Esophagus squamous epithelium (tissue), 5 donors: ENCODE measurements at regions not wholly inside any gene's neighbourhood (a gene's known extent, or its start where the extent isn't known, plus 50 kb on each side); places are given as distances from the start of the nearest gene placed in this dataset.

Source experiments
- DNase-seq: peaks from one replicate; lab custom pipeline; 2025; lab: John Stamatoyannopoulos, UW
- H3K27ac ChIP-seq, 4 donors: fragments of 200-600 bp; sonication (generic); one replicate each; pipeline ENCODE4 v1.5.1; 2016 to 2019; ENCODE audit warnings: mild to moderate bottlenecking in 1 of 4
- H3K27me3 ChIP-seq, 4 donors: fragments of 200-600 bp; sonication (generic); 1 replicate in 3 of 4; 2 replicates in 1 of 4; pipeline versions ENCODE4 v1.5.1 to v1.6.0; 2017 to 2021; ENCODE audit warnings: antibody characterized with exemption in 1 of 4
- H3K36me3 ChIP-seq, 3 donors: fragments of 200-600 bp; sonication (generic); one replicate each; pipeline ENCODE4 v1.5.1; 2016 to 2019
- H3K4me1 ChIP-seq, 3 donors: fragments of 200-600 bp; sonication (generic); one replicate each; pipeline ENCODE4 v1.5.1; 2017 to 2019
- H3K4me3 ChIP-seq, 4 donors: fragments of 200-600 bp; sonication (generic); 1 replicate in 3 of 4; 2 replicates in 1 of 4; pipeline ENCODE4 v1.5.1; 2016 to 2019; ENCODE audit warnings: mild to moderate bottlenecking in 2 of 4, moderate library complexity in 1 of 4
- H3K9me3 ChIP-seq, 3 donors: fragments of 200-600 bp; sonication (generic); one replicate each; pipeline ENCODE4 v1.5.1; 2016 to 2019
- CTCF ChIP-seq, 6 experiments: fragments of 450-650 bp in 4 of 6; fragments of 200-600 bp in 2 of 6; sonication (generic) in 2 of 6; IDR thresholded peaks; one replicate each; pipeline ENCODE4 v1.5.1; 2016 to 2019; ENCODE audit warnings: antibody characterized with exemption in 6 of 6, mild to moderate bottlenecking in 4 of 6, moderate library complexity in 4 of 6
- POLR2A ChIP-seq, 4 donors: fragments of 450-650 bp; IDR thresholded peaks; one replicate each; pipeline ENCODE4 v1.6.1; 2017; ENCODE audit warnings: antibody characterized with exemption in 4 of 4, mild to moderate bottlenecking in 4 of 4, moderate library complexity in 3 of 4
- WGBS, 2 donors: methylation state at CpG; one replicate each; pipeline ENCODE4 v1.1.5; 2018; 5-methylcytosine and 5-hydroxymethylcytosine counted together
- intact Hi-C: fragments of 100-400 bp; cut with DNase I; formaldehyde crosslinking; loops from one replicate; pipeline ENCODE4 v1.15.0; 2022
- donor health status: DM: yes; HTN: yes; CAD: no.

- no peaks in the 10 kb centered on the region for H3K27me3 ChIP-seq
- no peak for DNase-seq
- intact Hi-C loops, result no loop called here
- no peak overlapping the region for H3K27ac ChIP-seq
- no peaks in the 10 kb centered on the region for H3K9me3 ChIP-seq
- no peaks in the 10 kb centered on the region for H3K4me1 ChIP-seq
- H3K36me3 ChIP-seq, result no peaks in the 10 kb centered on the region
- H3K4me3 ChIP-seq, result no peak overlapping the region
- WGBS, 2 donors, result 45 to 75% methylated on average over 2 to 6 of the region's 6 CpGs
- no peak for TF ChIP-seq POLR2A (IDR thresholded peaks at IDR 0.05)
- no peak for TF ChIP-seq CTCF (IDR thresholded peaks at IDR 0.05)
Measured at GRCh38 chr14:35978561-35978960, 152.4 kb downstream of the BRMS1L start.

- H3K27me3 ChIP-seq, result no peaks in the 10 kb centered on the region
- 85 to 87% methylated on average over 4 of the region's 4 CpGs for WGBS, 2 donors
- no peak overlapping the region for H3K4me3 ChIP-seq
- no peaks in the 10 kb centered on the region for H3K4me1 ChIP-seq
- H3K27ac ChIP-seq, result no peak overlapping the region
- TF ChIP-seq CTCF (IDR thresholded peaks at IDR 0.05) (no peak), POLR2A (IDR thresholded peaks at IDR 0.05) (no peak)
- no peak for DNase-seq
- H3K36me3 ChIP-seq, result no peaks in the 10 kb centered on the region
- H3K9me3 ChIP-seq, result no peaks in the 10 kb centered on the region
- intact Hi-C loops, result no loop called here
Measured at GRCh38 chr14:35975814-35976213, 149.7 kb downstream of the BRMS1L start.

- H3K27ac ChIP-seq, result no peak overlapping the region
- no peaks in the 10 kb centered on the region for H3K27me3 ChIP-seq
- no peak for TF ChIP-seq CTCF (IDR thresholded peaks at IDR 0.05)
- no peak for TF ChIP-seq POLR2A (IDR thresholded peaks at IDR 0.05)
- no peak for DNase-seq
- 63 to 77% methylated on average over 1 of the region's 1 CpG for WGBS, 2 donors
- H3K9me3 ChIP-seq, result no peaks in the 10 kb centered on the region
- intact Hi-C loops, result no loop called here
- no peaks in the 10 kb centered on the region for H3K36me3 ChIP-seq
- H3K4me1 ChIP-seq, result no peaks in the 10 kb centered on the region
- H3K4me3 ChIP-seq, result no peak overlapping the region
Measured at GRCh38 chr14:35973770-35974169, 147.6 kb downstream of the BRMS1L start.

- H3K4me3 ChIP-seq, result no peak overlapping the region
- no peaks in the 10 kb centered on the region for H3K4me1 ChIP-seq
- H3K9me3 ChIP-seq, result no peaks in the 10 kb centered on the region
- no peak for DNase-seq
- H3K36me3 ChIP-seq, result no peaks in the 10 kb centered on the region
- H3K27me3 ChIP-seq, result no peaks in the 10 kb centered on the region
- TF ChIP-seq CTCF (IDR thresholded peaks at IDR 0.05), result no peak
- TF ChIP-seq POLR2A (IDR thresholded peaks at IDR 0.05), result no peak
- intact Hi-C loops, result no loop called here
- 91 to 94% methylated on average over 1 of the region's 1 CpG for WGBS, 2 donors
- H3K27ac ChIP-seq, result no peak overlapping the region
Measured at GRCh38 chr14:35971965-35972630, 146.0 kb downstream of the BRMS1L start.

GRCh38 chr14:35969310-35969709 lies 143.2 kb downstream of the BRMS1L start:
- 72 to 89% methylated on average over 3 of the region's 3 CpGs for WGBS, 2 donors
- H3K36me3 ChIP-seq, result no peaks in the 10 kb centered on the region
- H3K9me3 ChIP-seq, result no peaks in the 10 kb centered on the region
- TF ChIP-seq POLR2A (IDR thresholded peaks at IDR 0.05) (no peak), CTCF (IDR thresholded peaks at IDR 0.05) (no peak)
- H3K27ac ChIP-seq, result no peak overlapping the region
- no peaks in the 10 kb centered on the region for H3K4me1 ChIP-seq
- H3K27me3 ChIP-seq, result no peaks in the 10 kb centered on the region
- intact Hi-C loops, result no loop called here
- DNase-seq, result no peak
- no peak overlapping the region for H3K4me3 ChIP-seq
